Medulla oblongata (tissue), 1 donor: ENCODE measurements at regions not wholly inside any gene's neighbourhood (a gene's known extent, or its start where the extent isn't known, plus 50 kb on each side); places are given as distances from the start of the nearest gene placed in this dataset.
"Not testable (repeated sequence)": the region's sequence is repeated elsewhere in the genome, so short reads cannot be mapped to it uniquely, and the experiment has no call there.

Experiments
- DNase-seq: peaks from one replicate; pipeline ENCODE4 v3.0.0-alpha.2; 2015; ENCODE audit errors: extremely low spot score

GRCh38 chr10:53534428-53534827 lies 761.8 kb upstream of the MBL2 start:
- no peak for DNase-seq

DNA sequence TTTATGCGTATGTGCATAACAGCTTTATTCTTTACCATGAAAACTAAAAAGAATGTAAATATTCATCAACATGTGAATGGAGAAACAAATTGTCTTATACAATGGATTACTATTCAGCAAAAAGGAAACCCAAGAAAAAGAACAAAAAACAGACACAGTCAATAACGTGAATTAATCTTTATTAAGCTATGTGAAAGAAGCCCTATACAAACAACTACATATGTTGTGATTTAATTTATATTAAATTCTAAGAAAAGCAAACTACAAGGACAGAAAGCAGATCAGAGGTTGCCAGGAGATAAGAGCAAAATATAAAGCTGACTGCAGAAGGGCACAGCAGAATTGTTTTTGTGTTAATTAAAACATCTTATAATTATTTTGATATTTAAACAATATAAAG lies 756.4 kb upstream of the MBL2 start:
- DNase-seq: no peak

GRCh38 chr10:53521046-53521445 lies 748.5 kb upstream of the MBL2 start:
- DNase-seq: no peak

DNA sequence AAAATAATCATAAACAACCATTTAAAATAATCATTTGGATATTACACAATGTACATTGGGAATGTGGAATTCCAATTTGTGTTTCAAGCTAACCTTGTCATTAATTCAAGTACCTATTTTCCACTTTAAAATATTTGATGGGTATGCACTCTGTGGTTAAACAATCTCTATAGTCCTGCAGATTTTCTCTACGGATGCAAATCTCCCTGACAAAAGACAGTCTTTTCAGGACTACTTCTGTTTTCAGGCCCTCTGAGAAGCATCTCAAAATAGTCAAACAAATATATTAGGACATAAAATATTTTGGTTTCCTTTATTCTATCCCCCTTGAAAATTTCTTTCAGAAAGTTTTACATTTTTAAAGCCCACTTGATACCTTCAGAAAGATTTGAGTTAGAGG lies 735.6 kb upstream of the MBL2 start:
- no peak for DNase-seq

DNA sequence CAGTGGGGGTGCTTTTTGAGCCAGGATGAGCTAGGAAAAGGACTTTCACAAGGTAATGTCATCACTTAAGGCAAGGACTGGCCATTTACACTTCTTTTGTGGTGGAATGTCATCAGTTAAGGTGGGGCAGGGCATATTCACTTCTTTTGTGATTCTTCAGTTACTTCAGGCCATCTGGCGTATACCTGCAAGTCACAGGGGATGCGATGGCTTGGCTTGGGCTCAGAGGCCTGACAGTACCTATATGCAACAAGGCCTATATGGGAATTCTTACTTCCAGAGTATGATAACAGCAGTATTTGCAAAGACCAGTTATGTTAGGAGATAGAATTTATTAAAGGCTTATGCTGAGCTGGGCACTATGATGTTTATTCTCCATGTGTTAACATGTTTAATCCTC lies 731.9 kb upstream of the MBL2 start:
- not testable (repeated sequence) for DNase-seq

- DNase-seq: no peak
Observed at GRCh38 chr10:53491774-53492173, 719.2 kb upstream of the MBL2 start.

GRCh38 chr10:53490553-53490952 lies 718.0 kb upstream of the MBL2 start:
- DNase-seq: no peak

DNA sequence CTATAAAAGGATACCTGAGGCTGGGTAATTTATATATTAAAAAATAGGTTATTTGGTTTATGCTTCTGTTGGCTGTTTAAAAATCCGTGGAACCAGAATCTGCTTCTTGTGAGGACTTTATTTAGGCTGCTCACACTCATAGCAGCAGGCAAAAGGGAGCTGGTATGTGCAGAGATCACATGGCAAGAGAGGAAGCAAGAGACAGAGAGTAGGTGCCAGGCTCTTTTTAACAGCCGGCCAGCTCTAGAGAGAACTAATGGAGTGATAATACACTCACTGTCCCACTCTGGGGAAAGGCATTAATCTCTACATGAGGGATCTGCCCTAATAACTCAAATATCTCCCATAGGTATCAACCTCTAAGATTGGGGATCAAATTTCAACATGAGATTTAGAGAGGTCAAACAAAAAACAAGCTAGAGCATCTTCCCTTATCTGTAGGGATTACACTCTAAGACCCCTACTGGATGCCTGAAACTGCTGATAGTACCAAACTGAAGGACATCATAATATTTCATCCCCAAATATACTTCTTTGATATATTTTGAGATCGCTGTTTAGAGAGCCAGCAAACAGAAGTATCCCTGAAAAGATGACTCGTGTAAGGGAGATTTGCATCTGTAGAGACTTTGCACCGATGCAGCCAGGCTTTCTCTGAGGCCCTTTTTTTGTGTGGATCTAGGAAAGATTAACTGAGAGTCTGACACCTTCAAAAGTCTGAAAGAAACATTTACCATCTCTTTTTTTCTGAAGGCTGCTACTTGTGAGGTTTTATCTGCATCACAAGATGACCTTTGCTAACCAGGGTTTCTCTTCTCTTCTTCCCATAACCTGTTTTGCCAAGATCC lies 717.0 kb upstream of the MBL2 start:
- no peak for DNase-seq

DNA sequence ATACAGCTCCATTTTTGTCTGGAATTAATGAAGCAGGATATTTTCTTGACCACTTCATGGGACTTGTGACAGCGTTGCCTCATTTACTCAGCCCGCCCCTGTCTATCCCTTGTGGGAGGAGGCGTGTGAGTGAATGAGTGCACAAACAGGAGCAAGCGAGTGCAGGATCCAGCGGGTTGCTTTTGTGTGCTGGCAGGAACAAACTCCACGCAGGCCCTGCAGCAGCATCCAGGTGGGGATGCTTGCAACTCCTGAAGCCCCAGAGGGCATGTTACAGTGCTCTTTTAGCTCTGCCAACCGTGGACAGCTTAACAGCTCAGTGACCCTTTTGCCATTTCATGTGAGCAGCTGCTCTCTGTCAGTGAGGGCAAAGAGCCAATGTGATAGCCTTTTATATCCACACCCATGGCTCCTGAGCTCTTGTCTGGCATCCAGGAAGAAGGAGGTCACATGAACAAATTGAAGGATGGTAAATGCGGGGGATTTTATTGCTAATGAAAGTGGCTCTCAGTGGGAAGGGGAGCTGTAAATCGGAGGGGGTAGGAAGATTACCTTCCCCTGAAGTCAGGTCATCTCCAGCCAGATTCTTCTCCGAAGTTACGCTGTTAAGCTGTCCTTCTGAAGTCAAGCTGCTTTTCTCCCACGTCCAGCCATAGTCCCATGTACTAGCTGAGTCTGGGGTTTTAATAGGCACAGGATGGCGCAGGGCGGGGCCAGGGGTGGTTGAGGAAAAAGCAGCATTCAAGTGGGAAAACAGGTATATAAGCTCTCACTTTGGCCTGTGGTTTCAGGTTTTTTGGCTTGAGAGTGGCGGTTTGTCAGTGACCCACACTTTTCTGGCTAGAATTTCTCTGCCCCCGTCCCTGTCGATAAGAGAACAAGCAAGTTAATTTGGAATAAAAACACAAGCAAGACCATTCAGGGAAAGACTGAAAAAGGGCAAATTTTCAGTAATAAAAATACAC lies 714.7 kb upstream of the MBL2 start:
- no peak for DNase-seq

DNA sequence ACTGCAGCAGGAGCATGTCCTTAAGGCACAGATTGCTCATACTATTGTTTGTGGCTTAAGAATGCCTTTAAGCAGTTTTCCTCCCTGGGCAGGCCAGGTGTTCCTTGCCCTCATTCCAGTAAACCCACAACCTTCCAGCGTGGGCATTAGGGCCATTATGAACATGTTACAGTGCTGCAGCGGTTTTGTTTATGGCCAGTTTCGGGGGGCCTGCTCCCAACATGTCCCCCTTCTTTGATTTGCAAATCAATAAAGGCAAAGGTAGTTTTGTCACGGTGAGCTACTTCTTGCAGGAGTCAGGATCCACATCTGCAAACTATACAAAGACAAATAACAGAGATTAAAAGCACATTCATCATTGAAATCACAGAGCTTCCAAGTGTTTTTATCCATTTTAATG lies 712.8 kb upstream of the MBL2 start:
- DNase-seq: not testable (repeated sequence)

DNA sequence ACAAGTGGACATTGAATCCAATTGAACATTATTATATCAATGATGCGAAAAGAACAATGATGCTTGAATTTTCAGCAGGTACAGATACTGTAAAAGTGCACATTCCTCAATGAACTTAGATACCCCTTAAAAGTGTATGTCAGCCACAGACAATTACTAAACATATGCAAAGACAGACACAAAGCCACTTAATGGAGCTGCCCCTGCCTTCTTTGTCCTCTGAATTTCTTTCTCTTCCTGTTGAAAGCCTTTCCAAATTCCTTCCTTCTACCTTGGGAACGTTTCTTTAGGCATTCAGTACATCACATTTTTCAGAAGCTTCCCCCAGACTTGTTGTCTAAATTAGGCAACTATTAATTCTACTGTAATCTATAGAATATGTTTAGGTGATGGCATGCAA lies 706.8 kb upstream of the MBL2 start:
- DNase-seq: no peak

GRCh38 chr10:53477313-53477675 lies 704.7 kb upstream of the MBL2 start:
- no peak for DNase-seq

- no peak for DNase-seq
Observed at GRCh38 chr10:53476650-53477312, 704.2 kb upstream of the MBL2 start.

- DNase-seq: no peak
Observed at GRCh38 chr10:53469383-53469782, 696.8 kb upstream of the MBL2 start.

DNA sequence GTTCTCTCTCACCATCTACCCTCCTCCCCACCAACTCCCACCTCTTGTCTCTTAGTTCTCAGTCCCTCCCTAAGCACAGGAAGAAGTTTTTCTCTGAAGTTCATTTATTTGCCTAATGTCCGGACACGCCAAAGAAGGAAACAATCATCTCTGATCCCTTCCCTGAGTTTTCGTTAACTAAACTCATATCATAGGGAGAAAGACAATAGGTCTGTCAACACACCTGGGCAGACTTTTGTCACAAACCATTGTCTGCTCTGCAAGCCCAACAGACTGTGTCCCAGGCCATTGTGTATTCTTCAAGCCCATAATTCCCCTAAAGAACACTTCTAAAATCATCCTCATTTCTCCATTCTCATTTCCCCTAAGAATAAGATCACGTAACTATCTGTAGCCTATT lies 691.0 kb upstream of the MBL2 start:
- DNase-seq: no peak

DNA sequence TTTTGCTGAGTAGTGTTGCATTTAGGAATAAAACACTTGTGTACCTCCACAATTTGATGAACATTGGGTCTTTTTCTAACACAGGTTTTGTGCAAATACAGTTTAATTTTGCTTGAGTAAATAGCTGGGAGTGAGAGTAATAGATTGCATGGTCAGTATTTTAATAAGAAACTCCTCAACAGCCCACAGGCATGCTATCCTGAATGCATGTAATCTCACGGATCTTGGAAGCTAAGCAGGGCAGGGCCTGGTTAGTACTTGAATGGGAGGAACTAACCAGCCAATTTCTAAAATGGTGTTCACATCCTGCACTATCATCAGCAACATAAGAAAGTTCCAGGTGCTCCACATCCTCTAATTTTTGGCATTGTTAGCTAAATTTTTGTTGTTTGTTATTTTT lies 685.4 kb upstream of the MBL2 start:
- no peak for DNase-seq

GRCh38 chr10:53453196-53453595 lies 680.6 kb upstream of the MBL2 start:
- no peak for DNase-seq

GRCh38 chr10:53447576-53447975 lies 675.0 kb upstream of the MBL2 start:
- no peak for DNase-seq

GRCh38 chr10:53441843-53442242 lies 669.3 kb upstream of the MBL2 start:
- no peak for DNase-seq

DNA sequence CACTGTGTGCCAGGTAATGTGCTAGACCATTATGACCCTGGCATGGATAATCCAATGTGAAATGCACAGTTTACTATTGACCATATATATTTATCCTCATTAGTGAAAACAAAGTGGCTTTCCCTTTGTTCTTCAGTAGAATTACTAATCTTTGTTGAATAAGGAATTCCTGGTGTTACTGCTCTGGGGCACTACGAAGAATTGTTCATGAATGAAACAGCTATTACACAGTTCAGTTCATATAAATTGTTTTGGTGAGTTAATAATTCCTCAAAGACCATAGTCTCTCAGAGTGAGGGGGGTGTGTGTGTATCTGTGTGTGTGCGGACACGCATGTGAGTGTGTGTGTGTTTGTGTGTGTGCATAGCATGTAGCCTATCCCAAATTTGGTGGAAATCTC lies 668.0 kb upstream of the MBL2 start:
- no peak for DNase-seq

GRCh38 chr10:53439075-53439474 lies 666.5 kb upstream of the MBL2 start:
- not testable (repeated sequence) for DNase-seq

- DNase-seq: no peak
Observed at GRCh38 chr10:53434413-53434812, 661.8 kb upstream of the MBL2 start.
